HEK293T (cell line): ENCODE measurements at regions not wholly inside any gene's neighbourhood (a gene's known extent, or its start where the extent isn't known, plus 50 kb on each side); places are given as distances from the start of the nearest gene placed in this dataset.

Experiments
- CTCF ChIA-PET: fragments of 350-600 bp; formaldehyde crosslinking; extraction: SDS; loops from one replicate; lab custom pipeline; 2021; ENCODE audit warnings: antibody characterized with exemption, inconsistent platforms; lab: Yijun Ruan, JAX
- POLR2A ChIA-PET: fragments of 350-600 bp; formaldehyde crosslinking; extraction: SDS; loops from one replicate; lab custom pipeline; 2020; ENCODE audit warnings: antibody characterized with exemption, inconsistent platforms; lab: Yijun Ruan, JAX
- DNase-seq: peaks from one replicate; pipeline ENCODE4 v3.0.0; 2012; ENCODE audit warnings: mixed read lengths; ENCODE audit errors: extremely low spot score
- ARNT ChIP-seq: fragments of 450-650 bp; IDR thresholded peaks from 2 replicates; pipeline ENCODE4 v1.6.1; 2017; ENCODE audit warnings: mild to moderate bottlenecking
- BHLHE40 ChIP-seq: fragments of 450-650 bp; IDR thresholded peaks from 2 replicates; pipeline ENCODE4 v1.6.1; 2016; ENCODE audit warnings: mild to moderate bottlenecking, moderate library complexity, borderline replicate concordance
- CTBP1 ChIP-seq: fragments of 450-650 bp; IDR thresholded peaks from 2 replicates; pipeline ENCODE4 v1.6.1; 2016; ENCODE audit warnings: borderline replicate concordance
- ELF4 ChIP-seq: fragments of 450-650 bp; IDR thresholded peaks from 2 replicates; pipeline ENCODE4 v1.6.1; 2017; ENCODE audit warnings: antibody characterized with exemption
- FOXA1 ChIP-seq: fragments of 450-650 bp; IDR thresholded peaks from 2 replicates; pipeline ENCODE4 v1.6.1; 2016; ENCODE audit warnings: mild to moderate bottlenecking
- FOXK2 ChIP-seq: fragments of 450-650 bp; IDR thresholded peaks from 2 replicates; pipeline ENCODE4 v1.6.1; 2016; ENCODE audit warnings: mild to moderate bottlenecking
- FOXM1 ChIP-seq: fragments of 450-650 bp; IDR thresholded peaks from 2 replicates; pipeline ENCODE4 v1.6.1; 2017; ENCODE audit warnings: mild to moderate bottlenecking, borderline replicate concordance
- HDGF ChIP-seq: fragments of 450-650 bp; IDR thresholded peaks from 2 replicates; pipeline ENCODE4 v1.6.1; 2017; ENCODE audit warnings: antibody characterized with exemption, borderline replicate concordance
- L3MBTL2 ChIP-seq: fragments of 450-650 bp; conservative IDR thresholded peaks from 2 replicates; pipeline ENCODE4 v1.6.1; 2016; ENCODE audit warnings: mild to moderate bottlenecking
- LEF1 ChIP-seq: fragments of 450-650 bp; IDR thresholded peaks from 2 replicates; pipeline ENCODE4 v1.6.1; 2017; ENCODE audit warnings: mild to moderate bottlenecking, borderline replicate concordance
- NFRKB ChIP-seq: fragments of 450-650 bp; IDR thresholded peaks from 2 replicates; pipeline ENCODE4 v1.6.1; 2016; ENCODE audit warnings: mild to moderate bottlenecking, moderate library complexity
- PKNOX1 ChIP-seq: fragments of 450-650 bp; IDR thresholded peaks from 2 replicates; pipeline ENCODE4 v1.6.1; 2016
- SP1 ChIP-seq: fragments of 450-650 bp; IDR thresholded peaks from 2 replicates; pipeline ENCODE4 v1.6.1; 2017
- SUZ12 ChIP-seq: fragments of 450-650 bp; IDR thresholded peaks from 2 replicates; pipeline ENCODE4 v1.6.1; 2016; ENCODE audit warnings: mild to moderate bottlenecking
- TARDBP ChIP-seq: fragments of 450-650 bp; IDR thresholded peaks from 2 replicates; pipeline ENCODE4 v1.6.1; 2016
- ZNF384 ChIP-seq: fragments of 450-650 bp; IDR thresholded peaks from 2 replicates; pipeline ENCODE4 v1.6.1; 2016

DNA sequence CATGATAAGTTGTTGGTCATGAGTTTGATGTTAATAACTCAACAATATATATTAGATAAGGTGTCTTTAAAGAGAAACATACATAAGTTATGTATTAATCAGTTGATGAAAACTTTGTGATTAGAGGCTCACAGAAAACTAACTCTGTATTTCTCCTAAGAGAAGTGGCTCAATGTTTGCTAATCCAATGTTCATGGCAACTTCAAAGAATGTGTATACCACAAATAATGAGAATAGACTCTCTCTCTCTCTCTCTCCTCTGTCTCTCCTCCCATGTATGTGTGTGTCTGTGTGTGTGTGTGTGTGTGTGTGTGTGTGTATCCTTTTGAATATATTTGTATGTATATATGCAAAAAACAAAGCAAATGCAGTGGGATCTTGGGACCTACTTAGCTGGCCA lies 1304.9 kb downstream of the MRPL39 start:
- no peak for TF ChIP-seq L3MBTL2
- no peak for DNase-seq
- CTCF ChIA-PET, result no interaction called here
- POLR2A ChIA-PET, result no interaction called here

GRCh38 chr21:24298040-24298439 lies 1309.2 kb downstream of the MRPL39 start:
- POLR2A ChIA-PET, result no interaction called here
- DNase-seq, result no peak
- TF ChIP-seq HDGF (no peak), NFRKB (no peak)
- CTCF ChIA-PET, result no interaction called here

- ChIA-PET POLR2A (no interaction called here), CTCF (no interaction called here)
- TF ChIP-seq HDGF (no peak), FOXM1 (no peak)
- DNase-seq, result no peak
Measured at GRCh38 chr21:24294171-24294570, 1313.1 kb downstream of the MRPL39 start.

DNA sequence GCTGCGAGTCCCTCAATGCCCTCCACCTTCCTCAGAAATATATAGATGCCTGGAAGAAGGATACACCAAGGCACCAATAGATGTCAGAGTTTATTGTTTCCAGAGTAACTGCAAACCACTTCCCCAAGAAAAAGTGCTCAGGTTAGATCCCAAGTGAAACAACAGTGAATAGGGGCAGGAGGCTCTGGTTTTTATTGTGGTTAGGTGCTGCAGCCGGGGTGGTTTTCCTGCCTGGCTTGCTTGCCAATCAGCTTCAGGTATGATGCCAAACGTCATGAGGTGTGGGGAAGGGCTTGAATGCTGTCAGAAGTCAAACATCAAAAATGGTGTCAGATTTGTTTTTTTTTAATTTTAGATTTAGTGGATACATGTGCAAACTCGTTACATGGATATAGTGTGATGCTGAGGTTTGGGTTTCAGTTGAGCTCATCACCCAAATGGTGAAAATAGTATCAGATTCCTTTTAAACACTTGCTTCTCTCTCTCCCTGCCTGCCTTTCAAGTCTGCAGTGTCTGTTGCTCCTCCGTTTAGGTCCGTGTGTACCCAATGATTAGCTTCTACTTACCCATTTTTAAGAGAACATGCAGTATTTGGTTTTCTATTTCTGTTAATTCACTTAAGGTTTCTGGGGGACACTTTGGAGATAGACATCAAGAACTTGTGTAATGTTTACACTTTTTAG lies 1317.0 kb downstream of the MRPL39 start:
- TF ChIP-seq FOXK2 (no peak), HDGF (no peak), FOXA1 (no peak), CTBP1 (no peak), NFRKB (no peak), SUZ12 (no peak), ELF4 (no peak), SP1 (no peak), ARNT (no peak), BHLHE40 (no peak), L3MBTL2 (no peak), PKNOX1 (no peak), LEF1 (no peak), FOXM1 (no peak), TARDBP (no peak), ZNF384 (no peak)
- POLR2A ChIA-PET, result no interaction called here
- DNase-seq, result no peak
- CTCF ChIA-PET, result interaction anchor here (0.6 kb wide), 1 partner anchor 83 kb away, joined by 3 read pairs; no protein-coding TSS in a partner anchor

- TF ChIP-seq ARNT, result no peak
- no peak for TF ChIP-seq TARDBP
- no peak for TF ChIP-seq SUZ12
- no peak for TF ChIP-seq FOXA1
- TF ChIP-seq ZNF384, result no peak
- TF ChIP-seq BHLHE40, result no peak
- no peak for TF ChIP-seq SP1
- no peak for TF ChIP-seq FOXM1
- TF ChIP-seq FOXK2, result no peak
- no peak for TF ChIP-seq PKNOX1
- TF ChIP-seq LEF1, result no peak
- TF ChIP-seq HDGF, result no peak
- TF ChIP-seq ELF4, result no peak
- TF ChIP-seq L3MBTL2, result no peak
- ChIA-PET CTCF (interaction anchor here (0.6 kb wide), 1 partner anchor 84 kb away, joined by 3 read pairs; no protein-coding TSS in a partner anchor), POLR2A (no interaction called here)
- DNase-seq, result no peak
Measured at GRCh38 chr21:24289539-24289938, 1317.7 kb downstream of the MRPL39 start.

DNA sequence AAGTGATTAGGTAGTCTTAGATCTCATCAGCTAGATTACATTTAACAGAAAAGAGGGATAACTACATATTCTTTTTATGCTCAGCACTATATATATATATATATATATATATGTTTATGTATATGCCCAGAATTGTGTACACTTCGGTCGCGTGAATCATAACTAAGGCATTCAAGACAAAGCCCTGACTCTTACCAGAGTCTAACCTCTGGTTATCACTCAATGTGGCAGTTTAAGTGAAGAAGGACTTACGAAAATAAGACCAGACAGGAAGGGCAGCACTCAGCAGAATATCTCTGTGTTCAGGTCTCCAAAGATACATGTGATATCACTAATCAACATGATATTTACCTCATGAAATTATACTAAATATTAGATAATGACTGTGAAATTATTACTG lies 1326.7 kb downstream of the MRPL39 start:
- CTCF ChIA-PET, result no interaction called here
- TF ChIP-seq PKNOX1, result no peak
- TF ChIP-seq CTBP1, result no peak
- TF ChIP-seq FOXM1, result no peak
- no peak for TF ChIP-seq FOXA1
- TF ChIP-seq BHLHE40, result no peak
- TF ChIP-seq L3MBTL2, result no peak
- TF ChIP-seq TARDBP, result no peak
- no peak for TF ChIP-seq ARNT
- TF ChIP-seq ZNF384, result no peak
- no peak for TF ChIP-seq HDGF
- no peak for TF ChIP-seq LEF1
- no peak for TF ChIP-seq SUZ12
- TF ChIP-seq FOXK2, result no peak

DNA sequence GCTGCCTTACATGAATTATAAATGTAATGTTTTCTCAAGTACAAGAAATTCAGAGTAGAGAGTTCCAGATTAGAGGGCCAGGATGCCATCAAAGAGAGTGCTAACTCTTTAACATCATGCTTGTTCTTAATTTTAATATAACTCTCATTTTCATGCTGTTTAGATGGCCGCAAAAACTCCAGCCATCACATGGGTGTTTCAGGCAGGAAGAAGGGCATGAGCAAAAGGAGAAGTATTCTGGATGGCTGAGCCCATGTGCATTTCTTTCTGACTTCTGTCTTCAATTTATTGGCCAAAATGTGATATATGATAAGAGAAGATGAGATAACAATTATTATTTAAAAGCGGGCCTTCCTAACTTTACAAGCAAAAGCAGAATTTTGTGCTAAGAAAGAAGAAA lies 1328.6 kb downstream of the MRPL39 start:
- POLR2A ChIA-PET, result no interaction called here
- DNase-seq, result no peak
- CTCF ChIA-PET, result no interaction called here
- TF ChIP-seq SUZ12, result no peak
- TF ChIP-seq ELF4, result no peak
- no peak for TF ChIP-seq NFRKB
- no peak for TF ChIP-seq ARNT
- no peak for TF ChIP-seq TARDBP
- no peak for TF ChIP-seq FOXM1

More for the DNA sequence above, 1326.7 kb downstream of the MRPL39 start:
- DNase-seq, result no peak
- POLR2A ChIA-PET, result interaction anchor here (0.6 kb wide), 1 partner anchor 411 kb away, joined by 3 read pairs; no protein-coding TSS in a partner anchor
